ENCODE measurements at regions not wholly inside any gene's neighbourhood (a gene's known extent, or its start where the extent isn't known, plus 50 kb on each side); places are given as distances from the start of the nearest gene placed in this dataset.

- no peak overlapping the region for H3K27ac ChIP-seq
- H3K79me2 ChIP-seq = no peaks in the 10 kb centered on the region
- H3K4me3 ChIP-seq (ENCODE audit: low read depth, low read length) = no peak overlapping the region
- no peak overlapping the region for H2AFZ ChIP-seq
- H3K4me2 ChIP-seq (ENCODE audit: low read length) = no peak overlapping the region
- no peaks in the 10 kb centered on the region for H3K36me3 ChIP-seq (ENCODE audit: control insufficient read depth, insufficient read depth, low read length)
- H3K27me3 ChIP-seq (ENCODE audit: control insufficient read depth, insufficient read depth, low read length) = no peaks in the 10 kb centered on the region
- H3K9me3 ChIP-seq (ENCODE audit: control insufficient read depth, low read length) = no peaks in the 10 kb centered on the region
- TF ChIP-seq CTCF (IDR thresholded peaks at IDR 0.05) = no peak
- H3K9ac ChIP-seq = no peak overlapping the region
- no peaks in the 10 kb centered on the region for H3K4me1 ChIP-seq
Measured at GRCh38 chr12:67370979-67371378, 101.8 kb downstream of the CAND1 start.

- no peaks in the 10 kb centered on the region for H3K27me3 ChIP-seq (ENCODE audit: control insufficient read depth, insufficient read depth, low read length)
- no peak overlapping the region for H3K4me3 ChIP-seq (ENCODE audit: low read depth, low read length)
- H3K79me2 ChIP-seq = no peaks in the 10 kb centered on the region
- no peak overlapping the region for H3K27ac ChIP-seq
- no peak overlapping the region for H2AFZ ChIP-seq
- no peak overlapping the region for H3K9ac ChIP-seq
- no peaks in the 10 kb centered on the region for H3K4me1 ChIP-seq
- H3K4me2 ChIP-seq (ENCODE audit: low read length) = no peak overlapping the region
- no peaks in the 10 kb centered on the region for H3K36me3 ChIP-seq (ENCODE audit: control insufficient read depth, insufficient read depth, low read length)
- no peak for TF ChIP-seq CTCF (IDR thresholded peaks at IDR 0.05)
- no peaks in the 10 kb centered on the region for H3K9me3 ChIP-seq (ENCODE audit: control insufficient read depth, low read length)
Measured at GRCh38 chr12:67377021-67377420, 107.9 kb downstream of the CAND1 start.

- no peak overlapping the region for H2AFZ ChIP-seq
- no peaks in the 10 kb centered on the region for H3K36me3 ChIP-seq (ENCODE audit: control insufficient read depth, insufficient read depth, low read length)
- H3K9me3 ChIP-seq (ENCODE audit: control insufficient read depth, low read length) = no peaks in the 10 kb centered on the region
- H3K4me2 ChIP-seq (ENCODE audit: low read length) = no peak overlapping the region
- no peaks in the 10 kb centered on the region for H3K4me1 ChIP-seq
- no peak overlapping the region for H3K4me3 ChIP-seq (ENCODE audit: low read depth, low read length)
- H3K27me3 ChIP-seq (ENCODE audit: control insufficient read depth, insufficient read depth, low read length) = no peaks in the 10 kb centered on the region
- TF ChIP-seq CTCF (IDR thresholded peaks at IDR 0.05) = no peak
- no peak overlapping the region for H3K9ac ChIP-seq
- no peaks in the 10 kb centered on the region for H3K79me2 ChIP-seq
- no peak overlapping the region for H3K27ac ChIP-seq
Measured at GRCh38 chr12:67377541-67377940, 108.4 kb downstream of the CAND1 start.

- Histone ChIP-seq H3K4me3 (ENCODE audit: low read depth, low read length) (no peak overlapping the region), H3K9ac (no peak overlapping the region), H3K9me3 (ENCODE audit: control insufficient read depth, low read length) (no peaks in the 10 kb centered on the region), H3K27ac (no peak overlapping the region), H3K4me2 (ENCODE audit: low read length) (no peak overlapping the region), H3K36me3 (ENCODE audit: control insufficient read depth, insufficient read depth, low read length) (no peaks in the 10 kb centered on the region), H3K27me3 (ENCODE audit: control insufficient read depth, insufficient read depth, low read length) (no peaks in the 10 kb centered on the region), H2AFZ (no peak overlapping the region), H3K79me2 (no peaks in the 10 kb centered on the region), H3K4me1 (no peaks in the 10 kb centered on the region)
- no peak for TF ChIP-seq CTCF (IDR thresholded peaks at IDR 0.05)
Measured at GRCh38 chr12:67382241-67382871, 113.2 kb downstream of the CAND1 start.

GRCh38 chr12:67386869-67387565 is 117.9 kb downstream of the CAND1 start:
- H3K9ac ChIP-seq = no peak overlapping the region
- H3K79me2 ChIP-seq = no peaks in the 10 kb centered on the region
- no peaks in the 10 kb centered on the region for H3K27me3 ChIP-seq (ENCODE audit: control insufficient read depth, insufficient read depth, low read length)
- H2AFZ ChIP-seq = no peak overlapping the region
- no peak overlapping the region for H3K4me3 ChIP-seq (ENCODE audit: low read depth, low read length)
- H3K27ac ChIP-seq = no peak overlapping the region
- H3K36me3 ChIP-seq (ENCODE audit: control insufficient read depth, insufficient read depth, low read length) = no peaks in the 10 kb centered on the region
- no peaks in the 10 kb centered on the region for H3K9me3 ChIP-seq (ENCODE audit: control insufficient read depth, low read length)
- TF ChIP-seq CTCF (IDR thresholded peaks at IDR 0.05) = no peak
- H3K4me1 ChIP-seq = no peaks in the 10 kb centered on the region
- H3K4me2 ChIP-seq (ENCODE audit: low read length) = no peak overlapping the region
